NCI-H1930 (cell line): ENCODE measurements at regions not wholly inside any gene's neighbourhood (a gene's known extent, or its start where the extent isn't known, plus 50 kb on each side); places are given as distances from the start of the nearest gene placed in this dataset.
"Not testable (repeated sequence)": the region's sequence is repeated elsewhere in the genome, so short reads cannot be mapped to it uniquely, and the experiment has no call there.

Source experiments
- DNase-seq, 2 experiments: peaks; one replicate each; lab custom pipeline; 2025; lab: John Stamatoyannopoulos, UW

- not testable (repeated sequence) for DNase-seq
These were observed 64.5 kb upstream of the HTR1E start for GRCh38 chr6:86872810-86873209.

GRCh38 chr6:86871681-86872080 is 65.6 kb upstream of the HTR1E start:
- peak in 1 of 2 experiments; percentile 19 for DNase-seq

- no peak for DNase-seq
These were observed 67.8 kb upstream of the HTR1E start for GRCh38 chr6:86869500-86869899.

- DNase-seq: no peak
These were observed 77.8 kb upstream of the HTR1E start for GRCh38 chr6:86859513-86859912.

- DNase-seq: no peak
These were observed 78.4 kb upstream of the HTR1E start for GRCh38 chr6:86858970-86859369.

GRCh38 chr6:86857783-86858182 is 79.5 kb upstream of the HTR1E start:
- no peak for DNase-seq

GRCh38 chr6:86856937-86857563 is 80.3 kb upstream of the HTR1E start:
- DNase-seq: peak in 1 of 2 experiments; percentile 24

- DNase-seq: no peak
These were observed 80.9 kb upstream of the HTR1E start for GRCh38 chr6:86856379-86856778.

- DNase-seq: no peak
These were observed 88.3 kb upstream of the HTR1E start for GRCh38 chr6:86848986-86849385.

- DNase-seq: no peak
These were observed 104.6 kb upstream of the HTR1E start for GRCh38 chr6:86832686-86833085.

GRCh38 chr6:86825436-86825835 is 111.9 kb upstream of the HTR1E start:
- DNase-seq: no peak

GRCh38 chr6:86822747-86823146 is 114.6 kb upstream of the HTR1E start:
- no peak for DNase-seq

- DNase-seq: no peak
These were observed 116.6 kb upstream of the HTR1E start for GRCh38 chr6:86820750-86821149.

- no peak for DNase-seq
These were observed 143.7 kb upstream of the HTR1E start for GRCh38 chr6:86793649-86794048.

- DNase-seq: no peak
These were observed 145.9 kb upstream of the HTR1E start for GRCh38 chr6:86791476-86791875.

GRCh38 chr6:86789779-86790411 is 147.4 kb upstream of the HTR1E start:
- no peak for DNase-seq

GRCh38 chr6:86782328-86782727 is 155.0 kb upstream of the HTR1E start:
- DNase-seq: no peak

GRCh38 chr6:86780923-86781322 is 156.4 kb upstream of the HTR1E start:
- no peak for DNase-seq

- DNase-seq: no peak
These were observed 161.4 kb upstream of the HTR1E start for GRCh38 chr6:86775893-86776292.

GRCh38 chr6:86765211-86765610 is 172.1 kb upstream of the HTR1E start:
- DNase-seq: no peak

GRCh38 chr6:86759953-86760352 is 177.4 kb upstream of the HTR1E start:
- not testable (repeated sequence) for DNase-seq

GRCh38 chr6:86756640-86757229 is 180.6 kb upstream of the HTR1E start:
- no peak for DNase-seq

GRCh38 chr6:86744048-86744447 is 193.3 kb upstream of the HTR1E start:
- DNase-seq: no peak

GRCh38 chr6:86738078-86738477 is 199.2 kb upstream of the HTR1E start:
- no peak for DNase-seq
